GM19397 (cell line): ENCODE measurements at regions not wholly inside any gene's neighbourhood (a gene's known extent, or its start where the extent isn't known, plus 50 kb on each side); places are given as distances from the start of the nearest gene placed in this dataset.

Experiments used
- ATAC-seq: cut with Tn5 transposase; IDR thresholded peaks from one replicate; pipeline ENCODE4 v1.9.1; 2021; ENCODE audit warnings: mild to moderate bottlenecking, moderate library complexity; ENCODE audit not compliant: unreplicated experiment

- ATAC-seq: no peak
Observed at GRCh38 chr3:194738254-194739093, 52.8 kb downstream of the FAM43A start.

GRCh38 chr3:194739498-194740284, 54.0 kb downstream of the FAM43A start:
- no peak for ATAC-seq

- no peak for ATAC-seq
Observed at GRCh38 chr3:194740859-194741491, 55.3 kb downstream of the FAM43A start.

- ATAC-seq: no peak
Observed at GRCh38 chr3:194741916-194742315, 56.2 kb downstream of the FAM43A start.

- no peak for ATAC-seq
Observed at GRCh38 chr3:194744826-194745225, 59.1 kb downstream of the FAM43A start.

- ATAC-seq: no peak
Observed at GRCh38 chr3:194745422-194746184, 59.9 kb downstream of the FAM43A start.

GRCh38 chr3:194748225-194748624, 62.5 kb downstream of the FAM43A start:
- ATAC-seq: no peak

- ATAC-seq: no peak
Observed at GRCh38 chr3:194749631-194750490, 64.2 kb downstream of the FAM43A start.

- ATAC-seq: no peak
Observed at GRCh38 chr3:194750491-194750828, 64.8 kb downstream of the FAM43A start.

- no peak for ATAC-seq
Observed at GRCh38 chr3:194755671-194756459, 70.2 kb downstream of the FAM43A start.

GRCh38 chr3:194756460-194756779, 70.7 kb downstream of the FAM43A start:
- ATAC-seq: no peak

GRCh38 chr3:194756791-194757325, 71.2 kb downstream of the FAM43A start:
- no peak for ATAC-seq

- ATAC-seq: no peak
Observed at GRCh38 chr3:194757647-194758061, 72.0 kb downstream of the FAM43A start.

GRCh38 chr3:194758716-194759115, 73.0 kb downstream of the FAM43A start:
- no peak for ATAC-seq

- no peak for ATAC-seq
Observed at GRCh38 chr3:194760494-194761137, 74.9 kb downstream of the FAM43A start.

GRCh38 chr3:194761384-194761783, 75.7 kb downstream of the FAM43A start:
- no peak for ATAC-seq

GRCh38 chr3:194766845-194767244, 81.2 kb downstream of the FAM43A start:
- no peak for ATAC-seq

GRCh38 chr3:194767446-194768207, 81.9 kb downstream of the FAM43A start:
- no peak for ATAC-seq
